Upper lobe of left lung (tissue), 6 donors: ENCODE measurements at regions not wholly inside any gene's neighbourhood (a gene's known extent, or its start where the extent isn't known, plus 50 kb on each side); places are given as distances from the start of the nearest gene placed in this dataset.
"Not testable (repeated sequence)": the region's sequence is repeated elsewhere in the genome, so short reads cannot be mapped to it uniquely, and the experiment has no call there.

ENCODE experiments used
- ATAC-seq, 2 donors: fragments of 200-7000 bp; cut with Tn5 transposase; one replicate each; pipeline ENCODE4 v1.9.1; 2022; ENCODE audit warnings: mild to moderate bottlenecking in 2 of 2, moderate library complexity in 2 of 2; ENCODE audit not compliant: low FRiP score in 2 of 2
- DNase-seq, 2 donors: peaks; one replicate each; pipeline ENCODE4 v3.0.0-alpha.2; 2019 to 2020
- H3K27ac ChIP-seq, 4 donors: fragments of 200-600 bp; sonication (generic); one replicate each; pipeline ENCODE4 v1.5.1; 2016 to 2019
- H3K27me3 ChIP-seq, 4 donors: fragments of 200-600 bp; sonication (generic); one replicate each; pipeline ENCODE4 v1.5.1; 2017 to 2019
- H3K36me3 ChIP-seq, 4 donors: fragments of 200-600 bp; sonication (generic); one replicate each; pipeline ENCODE4 v1.5.1; 2016 to 2019
- H3K4me1 ChIP-seq, 4 donors: fragments of 200-600 bp; sonication (generic); one replicate each; pipeline ENCODE4 v1.5.1; 2018 to 2019
- H3K4me3 ChIP-seq, 4 donors: fragments of 200-600 bp; sonication (generic); one replicate each; pipeline ENCODE4 v1.5.1; 2017 to 2019; ENCODE audit warnings: mild to moderate bottlenecking in 2 of 4, moderate library complexity in 1 of 4
- H3K9me3 ChIP-seq, 4 donors: fragments of 200-600 bp; sonication (generic); one replicate each; pipeline ENCODE4 v1.5.1; 2018 to 2019
- CTCF ChIP-seq, 6 experiments: fragments of 450-650 bp in 4 of 6; fragments of 200-600 bp in 2 of 6; sonication (generic) in 2 of 6; IDR thresholded peaks; one replicate each; pipeline ENCODE4 v1.5.1; 2016 to 2019; ENCODE audit warnings: antibody characterized with exemption in 6 of 6
- EP300 ChIP-seq, 4 donors: sonication (generic); formaldehyde crosslinking; IDR thresholded peaks; one replicate each; pipeline ENCODE4 v1.5.1; 2017; ENCODE audit warnings: antibody characterized with exemption in 4 of 4, control low read depth in 2 of 4
- POLR2A ChIP-seq, 4 donors: fragments of 450-650 bp; IDR thresholded peaks; one replicate each; pipeline ENCODE4 v1.5.1; 2016 to 2017; ENCODE audit warnings: antibody characterized with exemption in 4 of 4, mild to moderate bottlenecking in 2 of 4
- POLR2AphosphoS5 ChIP-seq, 2 donors: sonication (generic); formaldehyde crosslinking; IDR thresholded peaks; one replicate each; pipeline ENCODE4 v1.5.1; 2017; ENCODE audit warnings: antibody characterized with exemption in 2 of 2
- WGBS, 2 donors: methylation state at CpG; one replicate each; pipeline ENCODE4 v1.1.5; 2017 to 2018; 5-methylcytosine and 5-hydroxymethylcytosine counted together
- donor health status: DM: no; HTN: no; CAD: no; lungs with moderate emphysema.
- donor health status: DM: no; HTN: yes; CAD: no; lungs with severe emphysema.

DNA sequence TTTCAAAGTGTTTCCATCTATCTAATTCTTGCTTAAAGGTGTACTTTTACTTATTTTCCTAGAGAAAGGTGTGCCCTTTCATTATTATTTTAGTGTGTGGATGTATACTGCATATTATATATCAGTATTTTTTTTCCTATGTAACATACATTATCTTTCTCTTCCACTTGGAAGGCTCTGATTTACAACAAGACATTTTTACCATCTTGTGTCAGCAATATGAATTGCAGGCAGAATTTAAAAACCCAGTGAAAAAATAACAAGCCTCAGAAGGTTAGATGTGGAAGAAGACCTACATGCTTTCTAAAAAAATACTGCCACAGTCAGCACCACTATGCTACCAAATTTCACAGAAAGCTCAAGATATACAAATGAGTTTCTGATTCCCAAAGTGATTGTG, 327.7 kb upstream of the STEAP1 start:
- Histone ChIP-seq H3K27ac (no peak overlapping the region), H3K4me3 (no peak overlapping the region), H3K9me3 (no peaks in the 10 kb centered on the region), H3K27me3 (no peaks in the 10 kb centered on the region), H3K36me3 (no peaks in the 10 kb centered on the region), H3K4me1 (no peaks in the 10 kb centered on the region)
- ATAC-seq (no peak), DNase-seq (no peak)
- no peak for TF ChIP-seq EP300 (IDR thresholded peaks at IDR 0.05)
- TF ChIP-seq POLR2AphosphoS5 (IDR thresholded peaks at IDR 0.05) = no peak
- TF ChIP-seq CTCF (IDR thresholded peaks at IDR 0.05) = no peak
- no peak for TF ChIP-seq POLR2A (IDR thresholded peaks at IDR 0.05)

DNA sequence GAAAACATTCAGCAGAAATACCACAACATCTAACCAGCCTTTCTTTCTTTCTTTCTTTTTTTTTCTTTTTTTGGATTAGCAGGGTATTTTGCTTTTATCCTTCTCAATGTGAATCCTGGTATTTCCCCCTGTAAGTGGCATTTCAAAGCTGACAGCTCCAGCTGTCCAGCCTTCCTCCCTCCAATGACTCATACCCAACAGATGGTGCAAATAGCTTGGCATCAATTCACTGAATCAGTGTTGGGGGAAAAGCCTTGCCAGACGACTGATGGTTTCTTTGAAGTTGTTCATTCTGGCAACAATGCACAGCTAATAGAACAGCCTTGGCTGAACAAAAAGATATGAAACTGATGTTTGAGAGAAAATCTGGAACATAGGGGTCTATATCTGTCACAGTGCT, 316.8 kb upstream of the STEAP1 start:
- no peaks in the 10 kb centered on the region for H3K36me3 ChIP-seq
- H3K9me3 ChIP-seq = no peaks in the 10 kb centered on the region
- no peak overlapping the region for H3K27ac ChIP-seq
- DNase-seq (no peak), ATAC-seq (peak in 1 of 2 donors; percentile 64)
- no peak overlapping the region for H3K4me3 ChIP-seq
- 27 to 42% methylated on average over 1 of the region's 1 CpG for WGBS, 2 donors
- H3K4me1 ChIP-seq = no peaks in the 10 kb centered on the region
- no peak for TF ChIP-seq POLR2A (IDR thresholded peaks at IDR 0.05)
- TF ChIP-seq POLR2AphosphoS5 (IDR thresholded peaks at IDR 0.05) = no peak
- no peak for TF ChIP-seq EP300 (IDR thresholded peaks at IDR 0.05)
- TF ChIP-seq CTCF (IDR thresholded peaks at IDR 0.05) = no peak
- H3K27me3 ChIP-seq = no peaks in the 10 kb centered on the region

- WGBS, 2 donors = 50 to 58% methylated on average over 3 of the region's 3 CpGs
- TF ChIP-seq CTCF (IDR thresholded peaks at IDR 0.05) (no peak), POLR2A (IDR thresholded peaks at IDR 0.05) (no peak), EP300 (IDR thresholded peaks at IDR 0.05) (no peak)
- H3K27me3 ChIP-seq = no peaks in the 10 kb centered on the region
These were observed 314.9 kb upstream of the STEAP1 start for GRCh38 chr7:89839329-89839728.

GRCh38 chr7:89845952-89846351, 308.3 kb upstream of the STEAP1 start:
- no peaks in the 10 kb centered on the region for H3K36me3 ChIP-seq
- ATAC-seq (no peak), DNase-seq (no peak)
- no peak for TF ChIP-seq POLR2AphosphoS5 (IDR thresholded peaks at IDR 0.05)
- no peak for TF ChIP-seq EP300 (IDR thresholded peaks at IDR 0.05)
- no peak for TF ChIP-seq CTCF (IDR thresholded peaks at IDR 0.05)
- TF ChIP-seq POLR2A (IDR thresholded peaks at IDR 0.05) = no peak
- no peak overlapping the region for H3K4me3 ChIP-seq
- 87 to 89% methylated on average over 2 of the region's 2 CpGs for WGBS, 2 donors
- H3K9me3 ChIP-seq = no peaks in the 10 kb centered on the region
- no peaks in the 10 kb centered on the region for H3K4me1 ChIP-seq
- no peak overlapping the region for H3K27ac ChIP-seq
- no peaks in the 10 kb centered on the region for H3K27me3 ChIP-seq

More at GRCh38 chr7:89839329-89839728, 314.9 kb upstream of the STEAP1 start:
- ATAC-seq (no peak), DNase-seq (no peak)
- H3K9me3 ChIP-seq = no peaks in the 10 kb centered on the region
- H3K36me3 ChIP-seq = no peaks in the 10 kb centered on the region
- H3K27ac ChIP-seq = no peak overlapping the region
- H3K4me3 ChIP-seq = no peak overlapping the region
- H3K4me1 ChIP-seq = no peaks in the 10 kb centered on the region

DNA sequence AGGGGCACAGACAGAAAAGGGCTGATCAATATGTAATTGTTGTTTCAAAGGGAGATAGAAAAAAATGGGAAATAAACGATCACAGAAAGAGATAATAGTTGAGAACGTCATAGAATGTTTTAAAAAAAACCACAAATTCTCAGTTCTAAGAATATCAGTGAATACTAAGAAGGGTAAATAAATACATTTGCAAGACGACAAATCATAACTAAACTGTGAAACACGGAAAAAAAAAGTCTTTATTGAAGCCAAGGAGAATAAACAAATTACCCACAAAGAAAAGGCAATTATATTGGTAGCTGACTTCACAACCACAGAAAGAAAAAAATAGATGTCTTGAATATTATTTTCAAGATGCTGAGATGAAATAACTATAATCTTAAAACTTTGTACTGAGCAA, 305.2 kb upstream of the STEAP1 start:
- H3K27me3 ChIP-seq = no peaks in the 10 kb centered on the region
- H3K36me3 ChIP-seq = no peaks in the 10 kb centered on the region
- ATAC-seq (no peak), DNase-seq (no peak)
- H3K4me3 ChIP-seq = no peak overlapping the region
- 51 to 73% methylated on average over 4 of the region's 4 CpGs for WGBS, 2 donors
- no peaks in the 10 kb centered on the region for H3K9me3 ChIP-seq
- TF ChIP-seq EP300 (IDR thresholded peaks at IDR 0.05) (no peak), CTCF (IDR thresholded peaks at IDR 0.05) (no peak), POLR2A (IDR thresholded peaks at IDR 0.05) (no peak), POLR2AphosphoS5 (IDR thresholded peaks at IDR 0.05) (no peak)
- no peak overlapping the region for H3K27ac ChIP-seq
- H3K4me1 ChIP-seq = no peaks in the 10 kb centered on the region

DNA sequence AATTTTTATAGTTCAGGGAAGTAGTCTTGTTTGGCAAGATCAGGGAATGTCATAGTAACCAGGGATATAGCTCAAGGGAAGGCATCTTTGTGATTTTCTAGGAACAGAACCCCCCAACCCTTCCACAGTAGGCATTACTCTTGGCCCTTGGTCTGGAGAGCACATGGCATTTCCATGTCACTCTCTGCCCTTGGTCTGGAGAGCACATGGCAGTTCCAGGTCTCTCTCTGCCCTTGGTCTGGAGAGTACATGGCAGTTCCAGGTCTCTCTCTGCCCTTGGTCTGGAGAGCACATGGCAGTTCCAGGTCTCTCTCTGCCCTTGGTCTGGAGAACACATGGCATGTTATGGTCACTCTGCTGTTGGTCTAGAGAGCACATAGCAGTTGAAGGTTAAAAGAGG, 297.2 kb upstream of the STEAP1 start:
- ATAC-seq, H3K4me3 ChIP-seq, DNase-seq, H3K27me3 ChIP-seq, H3K36me3 ChIP-seq, H3K27ac ChIP-seq, H3K4me1 ChIP-seq: not testable (repeated sequence)
- H3K9me3 ChIP-seq = peaks cover 0 to 23% (median 12%) of the 10 kb centered on the region in 4 donors
